H9 (cell line): ENCODE measurements at regions not wholly inside any gene's neighbourhood (a gene's known extent, or its start where the extent isn't known, plus 50 kb on each side); places are given as distances from the start of the nearest gene placed in this dataset.

Source experiments
- DNase-seq: peaks from one replicate; pipeline ENCODE4 v3.0.0-alpha.2; 2017
- H2AFZ ChIP-seq: one replicate; pipeline ENCODE4 v1.6.1; 2013; ENCODE audit warnings: mild to moderate bottlenecking, low read length, control low read depth, moderate library complexity
- H2AK5ac ChIP-seq: 2 replicates; pipeline ENCODE4 v1.6.1; 2013; ENCODE audit warnings: low read length, control low read depth, mixed read lengths; ENCODE audit not compliant: insufficient read length
- H2BK120ac ChIP-seq: one replicate; pipeline ENCODE4 v1.6.1; 2013; ENCODE audit warnings: low read depth, mild to moderate bottlenecking, low read length, control low read depth, inconsistent platforms; ENCODE audit not compliant: poor library complexity, severe bottlenecking
- H2BK12ac ChIP-seq: 2 replicates; pipeline ENCODE4 v1.6.1; 2013; ENCODE audit warnings: low read length, control low read depth, mixed read lengths, low read depth; ENCODE audit not compliant: insufficient read length
- H2BK15ac ChIP-seq: 2 replicates; pipeline ENCODE4 v1.6.1; 2013; ENCODE audit warnings: low read depth, low read length, control low read depth
- H2BK20ac ChIP-seq: one replicate; pipeline ENCODE4 v1.6.1; 2013; ENCODE audit warnings: low read depth, mild to moderate bottlenecking, low read length, control low read depth, inconsistent platforms; ENCODE audit not compliant: poor library complexity, severe bottlenecking
- H2BK5ac ChIP-seq: 2 replicates; pipeline ENCODE4 v1.6.1; 2013; ENCODE audit warnings: low read length, control low read depth, mixed read lengths; ENCODE audit not compliant: insufficient read length
- H3K14ac ChIP-seq: 2 replicates; pipeline ENCODE4 v1.6.1; 2013; ENCODE audit warnings: low read length, control low read depth; ENCODE audit not compliant: insufficient read depth
- H3K18ac ChIP-seq: 2 replicates; pipeline ENCODE4 v1.6.1; 2013; ENCODE audit warnings: low read depth, mild to moderate bottlenecking, mixed read lengths, low read length, control low read depth; ENCODE audit not compliant: insufficient read length
- H3K23ac ChIP-seq: 2 replicates; pipeline ENCODE4 v1.6.1; 2013; ENCODE audit warnings: low read length, control low read depth, mixed read lengths, low read depth; ENCODE audit not compliant: insufficient read length
- H3K23me2 ChIP-seq: 2 replicates; pipeline ENCODE4 v1.6.1; 2013; ENCODE audit warnings: low read depth, mild to moderate bottlenecking, mixed read lengths, low read length, control low read depth; ENCODE audit not compliant: insufficient read length, poor library complexity, severe bottlenecking
- H3K27ac ChIP-seq: 2 replicates; pipeline ENCODE4 v1.5.1; 2013; ENCODE audit warnings: low read length, control low read depth, mixed read lengths, low read depth; ENCODE audit not compliant: insufficient read length
- H3K27me3 ChIP-seq: 2 replicates; pipeline ENCODE4 v1.6.1; 2013; ENCODE audit warnings: low read length, control low read depth, inconsistent platforms; ENCODE audit not compliant: insufficient read depth
- H3K4ac ChIP-seq: 2 replicates; pipeline ENCODE4 v1.6.1; 2013; ENCODE audit warnings: low read depth, mild to moderate bottlenecking, control low read depth, inconsistent platforms, low read length, moderate library complexity
- H3K4me1 ChIP-seq: 2 replicates; pipeline ENCODE4 v1.6.1; 2013; ENCODE audit warnings: low read length, control low read depth, inconsistent platforms; ENCODE audit not compliant: insufficient read depth
- H3K4me2 ChIP-seq: 2 replicates; pipeline ENCODE4 v1.6.1; 2013; ENCODE audit warnings: low read length, control low read depth, mixed read lengths; ENCODE audit not compliant: insufficient read length, insufficient read depth
- H3K56ac ChIP-seq: 2 replicates; pipeline ENCODE4 v1.6.1; 2013; ENCODE audit warnings: low read depth, mild to moderate bottlenecking, mixed read lengths, low read length, control low read depth; ENCODE audit not compliant: insufficient read length
- H3K79me1 ChIP-seq: 2 replicates; pipeline ENCODE4 v1.6.1; 2013; ENCODE audit warnings: low read depth, mild to moderate bottlenecking, moderate library complexity, low read length, control low read depth, inconsistent platforms; ENCODE audit not compliant: insufficient read depth, poor library complexity, severe bottlenecking
- H3K79me2 ChIP-seq: 2 replicates; pipeline ENCODE4 v1.6.1; 2013; ENCODE audit warnings: low read length, control low read depth, inconsistent platforms; ENCODE audit not compliant: insufficient read depth
- H3K9ac ChIP-seq: 2 replicates; pipeline ENCODE4 v1.6.1; 2013; ENCODE audit warnings: low read length, control low read depth, mixed read lengths; ENCODE audit not compliant: insufficient read length; ENCODE audit errors: extremely low read depth
- H3K9me3 ChIP-seq: one replicate; pipeline ENCODE4 v1.6.1; 2013; ENCODE audit warnings: low read depth, low read length, inconsistent platforms; ENCODE audit not compliant: control insufficient read depth
- H3T11ph ChIP-seq: one replicate; pipeline ENCODE4 v1.6.1; 2013; ENCODE audit warnings: mild to moderate bottlenecking, low read length, control low read depth, inconsistent platforms
- H4K20me1 ChIP-seq: one replicate; pipeline ENCODE4 v1.6.1; 2013; ENCODE audit not compliant: control insufficient read depth, insufficient read length, insufficient read depth
- H4K5ac ChIP-seq: 2 replicates; pipeline ENCODE4 v1.6.1; 2013; ENCODE audit warnings: low read depth, mild to moderate bottlenecking, mixed read lengths, low read length, control low read depth; ENCODE audit not compliant: insufficient read length
- H4K8ac ChIP-seq: replicated peaks from 2 replicates; pipeline ENCODE4 v1.6.1; 2013; ENCODE audit warnings: low read length, control low read depth, mixed read lengths, low read depth; ENCODE audit not compliant: insufficient read length
- H4K91ac ChIP-seq: 2 replicates; pipeline ENCODE4 v1.6.1; 2013; ENCODE audit warnings: low read depth, mild to moderate bottlenecking, moderate library complexity, mixed read lengths, low read length, control low read depth; ENCODE audit not compliant: insufficient read length
- H3K27ac Mint-ChIP-seq, 3 experiments: 2 replicates in 2 of 3; 3 replicates in 1 of 3; pipeline ENCODE4 v1.8.0; 2020 to 2021; ENCODE audit warnings: mixed read lengths in 3 of 3, mild to moderate bottlenecking in 1 of 3, moderate library complexity in 1 of 3
- H3K27me3 Mint-ChIP-seq: 2 replicates; pipeline ENCODE4 v1.8.0; 2021; ENCODE audit warnings: low read depth, mild to moderate bottlenecking, moderate library complexity, mixed read lengths
- H3K36me3 Mint-ChIP-seq, 3 experiments: 2 replicates in 2 of 3; 3 replicates in 1 of 3; pipeline ENCODE4 v1.8.0; 2020 to 2021; ENCODE audit warnings: low read depth in 3 of 3, mixed read lengths in 3 of 3; ENCODE audit not compliant: insufficient read depth in 1 of 3
- H3K4me1 Mint-ChIP-seq, 2 experiments: 2 replicates each; pipeline ENCODE4 v1.8.0; 2020; ENCODE audit warnings: mixed read lengths in 2 of 2
- H3K4me3 Mint-ChIP-seq, 2 experiments: 2 replicates in 1 of 2; 3 replicates in 1 of 2; pipeline ENCODE4 v1.8.0; 2020 to 2021; ENCODE audit warnings: mild to moderate bottlenecking in 2 of 2, mixed read lengths in 2 of 2, moderate library complexity in 1 of 2
- H3K9me3 Mint-ChIP-seq, 2 experiments: 2 replicates in 1 of 2; 3 replicates in 1 of 2; pipeline ENCODE4 v1.8.0; 2020; ENCODE audit warnings: mild to moderate bottlenecking in 2 of 2, mixed read lengths in 2 of 2, moderate library complexity in 1 of 2
- WGBS: extraction: QIAGEN DNeasy Blood & Tissue Kit; methylation state at CpG from one replicate; pipeline ENCODE4 v1.1.7; 2013; ENCODE audit warnings: missing lambda C conversion rate, low lambda C conversion rate, mixed read lengths; ENCODE audit not compliant: insufficient read length; ENCODE audit errors: extremely low coverage; 5-methylcytosine and 5-hydroxymethylcytosine counted together
- TF ChIP-seq, protein P1 (sequence below): fragments of 200-600 bp; sonication (generic); conservative IDR thresholded peaks from 3 replicates; pipeline ENCODE4 v1.8.0; 2021; ENCODE audit warnings: antibody characterized with exemption, mild to moderate bottlenecking

DNA sequence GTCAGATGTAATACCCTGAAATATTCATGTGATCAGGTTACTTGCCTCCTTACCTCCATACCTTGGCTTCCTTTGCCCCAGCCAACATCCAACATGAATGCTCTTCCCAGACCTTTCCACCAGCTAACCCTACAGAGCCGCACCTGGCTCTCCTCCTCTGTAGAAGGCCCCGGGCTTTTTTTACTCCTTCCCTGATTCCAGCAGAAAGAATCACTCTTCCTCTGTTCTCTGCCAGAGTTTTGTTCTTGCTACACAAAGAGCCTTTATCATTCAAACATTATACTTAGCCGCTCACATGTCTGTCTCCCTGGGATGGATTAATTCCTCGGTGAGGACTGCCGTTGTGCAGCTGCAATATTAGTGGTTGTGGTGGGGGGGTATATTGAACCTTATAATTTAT is 116.8 kb upstream of the GRAMD1B start:
- Histone ChIP-seq H3K18ac (no peak overlapping the region), H3K14ac (no peak overlapping the region), H2AK5ac (no peak overlapping the region), H2AFZ (no peak overlapping the region), H4K20me1 (no peaks in the 10 kb centered on the region), H2BK12ac (no peak overlapping the region), H3T11ph (no peak overlapping the region), H3K79me1 (no peaks in the 10 kb centered on the region), H3K4me1 (peaks cover 7% of the 10 kb centered on the region; the same call in 1 of the 2 replicates), H4K91ac (no peak overlapping the region), H3K9me3 (no peaks in the 10 kb centered on the region), H3K4me2 (no peak overlapping the region), H3K27me3 (no peaks in the 10 kb centered on the region), H3K9ac (no peak overlapping the region), H2BK120ac (no peak overlapping the region), H3K79me2 (no peaks in the 10 kb centered on the region), H2BK5ac (no peak overlapping the region), H3K4ac (no peak overlapping the region), H3K27ac (no peak overlapping the region), H2BK15ac (no peak overlapping the region), H3K56ac (no peak overlapping the region), H2BK20ac (no peak overlapping the region), H4K8ac (no peak overlapping the region), H3K23ac (no peak overlapping the region), H4K5ac (no peak overlapping the region), H3K23me2 (no peaks in the 10 kb centered on the region)
- Mint-ChIP-seq H3K4me3 (no peak overlapping the region), H3K9me3 (no peaks in the 10 kb centered on the region), H3K27me3 (peaks cover 8% of the 10 kb centered on the region), H3K27ac (peak overlapping the region in 2 of 3 experiments; percentile 24 to 73; a peak in 4 of 7 replicates), H3K36me3 (no peaks in the 10 kb centered on the region), H3K4me1 (peaks cover 29 to 30% of the 10 kb centered on the region in 2 experiments)
- TF ChIP-seq, protein P1, sequence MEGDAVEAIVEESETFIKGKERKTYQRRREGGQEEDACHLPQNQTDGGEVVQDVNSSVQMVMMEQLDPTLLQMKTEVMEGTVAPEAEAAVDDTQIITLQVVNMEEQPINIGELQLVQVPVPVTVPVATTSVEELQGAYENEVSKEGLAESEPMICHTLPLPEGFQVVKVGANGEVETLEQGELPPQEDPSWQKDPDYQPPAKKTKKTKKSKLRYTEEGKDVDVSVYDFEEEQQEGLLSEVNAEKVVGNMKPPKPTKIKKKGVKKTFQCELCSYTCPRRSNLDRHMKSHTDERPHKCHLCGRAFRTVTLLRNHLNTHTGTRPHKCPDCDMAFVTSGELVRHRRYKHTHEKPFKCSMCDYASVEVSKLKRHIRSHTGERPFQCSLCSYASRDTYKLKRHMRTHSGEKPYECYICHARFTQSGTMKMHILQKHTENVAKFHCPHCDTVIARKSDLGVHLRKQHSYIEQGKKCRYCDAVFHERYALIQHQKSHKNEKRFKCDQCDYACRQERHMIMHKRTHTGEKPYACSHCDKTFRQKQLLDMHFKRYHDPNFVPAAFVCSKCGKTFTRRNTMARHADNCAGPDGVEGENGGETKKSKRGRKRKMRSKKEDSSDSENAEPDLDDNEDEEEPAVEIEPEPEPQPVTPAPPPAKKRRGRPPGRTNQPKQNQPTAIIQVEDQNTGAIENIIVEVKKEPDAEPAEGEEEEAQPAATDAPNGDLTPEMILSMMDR: no peak
- WGBS: no CpG with 5 or more reads among the region's 5 CpGs
- no peak for DNase-seq
